T-cell (primary cell): ENCODE measurements at regions not wholly inside any gene's neighbourhood (a gene's known extent, or its start where the extent isn't known, plus 50 kb on each side); places are given as distances from the start of the nearest gene placed in this dataset.

ENCODE experiments used
- ATAC-seq, 4 experiments: fragments of 200-7000 bp in 3 of 4; fragments of 150-1000 bp in 1 of 4; cut with Tn5 transposase; replicated peaks in 1 of 4; 1 replicate in 3 of 4; 2 replicates in 1 of 4; pipeline ENCODE4 v1.10.0; 2021; ENCODE audit warnings: moderate library complexity in 3 of 4, mild to moderate bottlenecking in 2 of 4, moderate number of reproducible peaks in 1 of 4
- CTCF ChIA-PET, 2 donors: fragments of 300-600 bp; sonication (Branson Sonifier 250); formaldehyde crosslinking; loops; one replicate each; lab custom pipeline; 2022; ENCODE audit warnings: antibody characterized with exemption in 2 of 2; lab: Charles Lee
- POLR2A ChIA-PET, 2 donors: fragments of 300-600 bp; sonication (Branson Sonifier 250); formaldehyde crosslinking; loops; one replicate each; lab custom pipeline; 2022; ENCODE audit warnings: antibody characterized with exemption in 2 of 2; lab: Charles Lee
- DNase-seq, 35 experiments: peaks; one replicate each; pipeline versions ENCODE4 v3.0.0 to v3.0.0-alpha.2; 2013 to 2023
- H3K27ac ChIP-seq: one replicate; pipeline ENCODE4 v1.5.1; 2013; ENCODE audit warnings: low read length
- H3K27me3 ChIP-seq, 2 experiments: replicated peaks in 1 of 2; 1 replicate in 1 of 2; 2 replicates in 1 of 2; pipeline versions ENCODE4 v1.6.1 to v1.7.0; 2013; ENCODE audit warnings: low read length in 1 of 2, mixed read lengths in 1 of 2; ENCODE audit not compliant: control insufficient read depth in 2 of 2, insufficient read depth in 2 of 2; ENCODE audit errors: extremely low read depth in 1 of 2
- H3K36me3 ChIP-seq, 2 donors: 1 replicate in 1 of 2; 2 replicates in 1 of 2; pipeline versions ENCODE4 v1.6.1 to v1.7.0; 2013; ENCODE audit warnings: low read length in 1 of 2; ENCODE audit not compliant: control insufficient read depth in 2 of 2, insufficient read depth in 1 of 2; ENCODE audit errors: extremely low read depth in 1 of 2
- H3K4me1 ChIP-seq, 2 experiments: 1 replicate in 1 of 2; 2 replicates in 1 of 2; pipeline versions ENCODE4 v1.6.1 to v1.7.0; 2013; ENCODE audit warnings: low read length in 2 of 2, mixed read lengths in 1 of 2; ENCODE audit not compliant: insufficient read depth in 2 of 2, control insufficient read depth in 1 of 2; ENCODE audit errors: extremely low read depth in 1 of 2
- H3K4me3 ChIP-seq, 2 donors: 1 replicate in 1 of 2; 2 replicates in 1 of 2; pipeline versions ENCODE4 v1.5.1 to v1.7.0; 2013; ENCODE audit warnings: mild to moderate bottlenecking in 2 of 2, low read length in 1 of 2, moderate library complexity in 1 of 2; ENCODE audit not compliant: control insufficient read depth in 1 of 2; ENCODE audit errors: extremely low read depth in 1 of 2
- H3K9me3 ChIP-seq: 2 replicates; pipeline ENCODE4 v1.7.0; 2013
- H3K27ac Mint-ChIP-seq, 2 donors: one replicate each; pipeline ENCODE4 v1.8.0; 2020 to 2021; ENCODE audit warnings: mild to moderate bottlenecking in 2 of 2, mixed read lengths in 2 of 2
- H3K27me3 Mint-ChIP-seq, 2 donors: one replicate each; pipeline ENCODE4 v1.8.0; 2021 to 2022; ENCODE audit warnings: mixed read lengths in 2 of 2
- H3K36me3 Mint-ChIP-seq: one replicate; pipeline ENCODE4 v1.8.0; 2021; ENCODE audit warnings: mixed read lengths
- H3K4me1 Mint-ChIP-seq, 3 donors: one replicate each; pipeline ENCODE4 v1.8.0; 2020 to 2022; ENCODE audit warnings: mixed read lengths in 3 of 3, mild to moderate bottlenecking in 1 of 3
- H3K4me3 Mint-ChIP-seq, 3 donors: one replicate each; pipeline ENCODE4 v1.8.0; 2020 to 2022; ENCODE audit warnings: mild to moderate bottlenecking in 3 of 3, mixed read lengths in 3 of 3, moderate library complexity in 3 of 3
- H3K9me3 Mint-ChIP-seq, 3 donors: one replicate each; pipeline ENCODE4 v1.8.0; 2020 to 2022; ENCODE audit warnings: mixed read lengths in 3 of 3
- WGBS: methylation state at CpG from one replicate; pipeline ENCODE4 v1.1.5; 2013; ENCODE audit warnings: missing lambda C conversion rate; ENCODE audit not compliant: insufficient coverage; 5-methylcytosine and 5-hydroxymethylcytosine counted together

DNA sequence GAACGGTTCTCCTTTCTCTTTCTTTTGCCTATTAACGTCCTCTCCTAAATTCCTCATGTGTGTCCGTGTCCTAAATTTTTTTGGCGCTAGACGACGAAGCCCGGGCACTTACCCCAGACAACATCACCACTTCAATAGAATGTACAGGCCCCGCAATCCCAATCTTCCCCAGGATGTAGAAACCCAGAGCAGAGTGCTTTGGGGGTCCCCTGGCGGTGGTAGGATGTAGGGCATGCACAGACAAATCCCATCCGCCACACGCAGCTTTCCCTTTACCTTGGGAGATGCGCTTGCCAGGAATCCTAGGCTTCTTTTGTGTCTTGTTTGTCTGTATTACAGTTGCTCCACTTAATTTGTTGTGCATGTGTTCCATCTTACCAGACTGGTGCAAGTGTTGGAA, 417.3 kb upstream of the ARID1B start:
- Histone ChIP-seq H3K9me3 (no peaks in the 10 kb centered on the region), H3K36me3 (no peaks in the 10 kb centered on the region), H3K27ac (no peak overlapping the region), H3K4me3 (no peak overlapping the region), H3K4me1 (no peaks in the 10 kb centered on the region), H3K27me3 (peaks cover 0 to 3% of the 10 kb centered on the region in 2 experiments)
- CTCF ChIA-PET: no interaction called here
- H3K27ac Mint-ChIP-seq: no peak overlapping the region
- H3K9me3 Mint-ChIP-seq: peaks cover 0 to 11% (median 5%) of the 10 kb centered on the region in 3 donors
- H3K27me3 Mint-ChIP-seq: peaks cover 0 to 5% of the 10 kb centered on the region in 2 donors
- no peak for ATAC-seq
- no peaks in the 10 kb centered on the region for H3K4me1 Mint-ChIP-seq
- POLR2A ChIA-PET: no interaction called here
- peaks cover 29% of the 10 kb centered on the region for H3K36me3 Mint-ChIP-seq
- DNase-seq: no peak
- whole genome bisulfite sequencing: 95% methylated on average over 3 of the region's 12 CpGs
- H3K4me3 Mint-ChIP-seq: no peak overlapping the region

DNA sequence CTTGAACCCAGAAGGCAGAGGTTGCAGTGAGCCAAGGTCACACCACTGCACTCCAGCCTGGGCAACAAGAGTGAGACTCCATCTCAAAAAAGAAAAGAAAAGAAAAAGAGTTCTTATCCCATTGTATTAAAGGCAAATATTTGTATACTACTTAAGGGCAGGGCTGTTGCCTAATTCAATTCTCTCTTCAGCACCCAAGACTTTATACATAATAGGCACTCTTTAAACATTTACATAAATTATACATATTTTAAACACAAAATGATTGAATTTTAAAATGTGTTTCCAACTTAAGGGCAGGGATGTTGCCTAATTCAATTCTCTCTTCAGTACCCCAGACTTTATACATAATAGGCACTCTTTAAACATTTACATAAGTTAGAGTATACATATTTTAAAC, 424.3 kb upstream of the ARID1B start:
- Histone ChIP-seq H3K27me3 (peaks cover 0 to 5% of the 10 kb centered on the region in 2 experiments), H3K4me1 (no peaks in the 10 kb centered on the region), H3K27ac (no peak overlapping the region), H3K36me3 (no peaks in the 10 kb centered on the region), H3K9me3 (no peaks in the 10 kb centered on the region), H3K4me3 (no peak overlapping the region)
- H3K27me3 Mint-ChIP-seq: peaks cover 0 to 5% of the 10 kb centered on the region in 2 donors
- ATAC-seq (no peak), DNase-seq (no peak)
- H3K4me1 Mint-ChIP-seq: no peaks in the 10 kb centered on the region
- ChIA-PET POLR2A (no interaction called here), CTCF (no interaction called here)
- no peak overlapping the region for H3K4me3 Mint-ChIP-seq
- H3K36me3 Mint-ChIP-seq: peaks cover 19% of the 10 kb centered on the region
- no peak overlapping the region for H3K27ac Mint-ChIP-seq
- H3K9me3 Mint-ChIP-seq: peaks cover 0 to 6% (median 5%) of the 10 kb centered on the region in 3 donors

DNA sequence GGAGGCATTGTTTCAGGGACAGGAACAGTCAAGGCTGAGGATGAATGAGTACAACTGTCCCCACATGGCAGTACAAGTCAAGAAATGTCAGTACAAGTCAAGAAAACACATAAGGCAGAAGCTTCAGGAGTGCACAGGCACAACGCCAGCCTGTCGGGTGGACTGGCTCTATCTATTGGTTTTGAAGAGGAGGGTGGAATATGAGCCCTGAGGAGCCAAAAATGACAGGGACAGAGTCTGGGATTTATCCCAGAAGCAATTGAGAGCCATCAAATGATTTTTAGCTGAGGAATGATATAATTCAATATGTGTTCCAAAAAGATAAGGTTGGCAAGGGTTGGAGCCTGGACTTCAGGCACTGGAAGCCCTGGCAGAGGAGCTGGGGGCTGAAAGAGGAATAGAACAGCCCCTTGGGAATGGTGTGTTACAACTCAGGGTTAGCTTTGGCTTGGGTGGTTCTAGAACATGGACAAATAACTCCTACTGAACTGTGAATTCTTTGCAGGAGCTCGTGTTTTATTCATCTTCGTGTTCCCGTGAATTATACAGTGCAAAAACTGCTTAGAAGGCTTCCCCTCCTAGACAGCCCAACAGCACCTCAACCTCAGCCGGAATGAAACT, 425.7 kb upstream of the ARID1B start:
- Mint-ChIP-seq H3K9me3 (no peaks in the 10 kb centered on the region), H3K27me3 (no peaks in the 10 kb centered on the region), H3K4me3 (no peak overlapping the region), H3K27ac (no peak overlapping the region), H3K4me1 (no peaks in the 10 kb centered on the region), H3K36me3 (peaks cover 8% of the 10 kb centered on the region)
- DNase-seq (no peak), ATAC-seq (no peak)
- Histone ChIP-seq H3K4me1 (no peaks in the 10 kb centered on the region), H3K27me3 (peaks cover 0 to 5% of the 10 kb centered on the region in 2 experiments), H3K9me3 (no peaks in the 10 kb centered on the region), H3K36me3 (no peaks in the 10 kb centered on the region), H3K4me3 (no peak overlapping the region), H3K27ac (no peak overlapping the region)
- CTCF ChIA-PET: interaction anchor here in 1 of 2 donors (0.5 kb wide), 1 partner anchor 424 kb away, joined by 4 read pairs; no protein-coding TSS in a partner anchor
- 100% methylated on average over 3 of the region's 6 CpGs for WGBS
- POLR2A ChIA-PET: no interaction called here

- Histone ChIP-seq H3K4me1 (no peaks in the 10 kb centered on the region), H3K9me3 (no peaks in the 10 kb centered on the region), H3K27ac (no peak overlapping the region), H3K27me3 (peaks cover 0 to 5% of the 10 kb centered on the region in 2 experiments), H3K36me3 (no peaks in the 10 kb centered on the region), H3K4me3 (no peak overlapping the region)
- Mint-ChIP-seq H3K36me3 (peaks cover under 1% of the 10 kb centered on the region), H3K4me1 (peaks cover 0 to 6% (median 4%) of the 10 kb centered on the region in 3 donors), H3K27ac (no peak overlapping the region), H3K9me3 (no peaks in the 10 kb centered on the region), H3K27me3 (no peaks in the 10 kb centered on the region), H3K4me3 (no peak overlapping the region)
- no CpG with 5 or more reads among the region's 4 CpGs for WGBS
- DNase-seq (no peak), ATAC-seq (no peak)
- CTCF ChIA-PET: no interaction called here
- POLR2A ChIA-PET: no interaction called here
Observed at GRCh38 chr6:156350337-156350736, 426.8 kb upstream of the ARID1B start.

- H3K27ac ChIP-seq: no peak overlapping the region
- no peaks in the 10 kb centered on the region for H3K4me1 ChIP-seq
- H3K27ac Mint-ChIP-seq: no peak overlapping the region
- H3K36me3 ChIP-seq: no peaks in the 10 kb centered on the region
- ChIA-PET POLR2A (no interaction called here), CTCF (no interaction called here)
- DNase-seq (no peak), ATAC-seq (no peak)
- no peaks in the 10 kb centered on the region for H3K9me3 Mint-ChIP-seq
- no peaks in the 10 kb centered on the region for H3K36me3 Mint-ChIP-seq
- no peaks in the 10 kb centered on the region for H3K9me3 ChIP-seq
- no peaks in the 10 kb centered on the region for H3K27me3 Mint-ChIP-seq
- H3K4me3 ChIP-seq: no peak overlapping the region
- no peak overlapping the region for H3K4me3 Mint-ChIP-seq
- 72% methylated on average over 2 of the region's 2 CpGs for WGBS
- peaks cover 0 to 5% of the 10 kb centered on the region in 2 experiments for H3K27me3 ChIP-seq
- peaks cover 0 to 6% (median 4%) of the 10 kb centered on the region in 3 donors for H3K4me1 Mint-ChIP-seq
Observed at GRCh38 chr6:156348849-156349248, 428.3 kb upstream of the ARID1B start.

GRCh38 chr6:156348424-156348823, 428.8 kb upstream of the ARID1B start:
- WGBS: no CpG with 5 or more reads among the region's 4 CpGs
- Mint-ChIP-seq H3K4me1 (peaks cover 0 to 6% (median 4%) of the 10 kb centered on the region in 3 donors), H3K4me3 (no peak overlapping the region), H3K27ac (no peak overlapping the region), H3K27me3 (no peaks in the 10 kb centered on the region), H3K36me3 (no peaks in the 10 kb centered on the region), H3K9me3 (no peaks in the 10 kb centered on the region)
- ATAC-seq (no peak), DNase-seq (no peak)
- peaks cover 0 to 5% of the 10 kb centered on the region in 2 experiments for H3K27me3 ChIP-seq
- CTCF ChIA-PET: no interaction called here
- H3K36me3 ChIP-seq: no peaks in the 10 kb centered on the region
- POLR2A ChIA-PET: no interaction called here
- no peak overlapping the region for H3K4me3 ChIP-seq
- H3K27ac ChIP-seq: no peak overlapping the region
- H3K4me1 ChIP-seq: no peaks in the 10 kb centered on the region
- no peaks in the 10 kb centered on the region for H3K9me3 ChIP-seq

DNA sequence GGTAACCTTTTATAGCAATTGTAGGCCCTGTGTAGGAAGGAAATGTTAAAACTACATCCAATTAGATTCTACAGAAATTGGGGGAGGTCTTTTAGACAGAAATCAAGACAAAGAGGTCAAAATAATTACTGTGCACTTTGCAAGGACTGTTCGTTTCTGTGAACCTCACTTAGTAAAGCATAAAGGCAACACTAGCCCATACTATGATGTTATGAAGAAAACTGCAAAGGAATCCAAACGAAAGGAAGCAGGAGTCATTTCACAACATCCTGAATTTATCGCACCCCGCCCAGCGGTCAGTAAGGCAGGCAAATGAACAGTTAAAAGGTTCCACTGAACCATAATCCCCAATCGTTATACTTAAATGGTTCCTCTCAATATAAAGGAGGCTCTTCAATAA, 429.5 kb upstream of the ARID1B start:
- Histone ChIP-seq H3K27ac (no peak overlapping the region), H3K27me3 (peaks cover 0 to 5% of the 10 kb centered on the region in 2 experiments), H3K4me1 (no peaks in the 10 kb centered on the region), H3K9me3 (no peaks in the 10 kb centered on the region), H3K36me3 (no peaks in the 10 kb centered on the region), H3K4me3 (no peak overlapping the region)
- Mint-ChIP-seq H3K4me1 (peaks cover 0 to 6% (median 4%) of the 10 kb centered on the region in 3 donors), H3K9me3 (no peaks in the 10 kb centered on the region), H3K36me3 (no peaks in the 10 kb centered on the region), H3K4me3 (no peak overlapping the region), H3K27me3 (no peaks in the 10 kb centered on the region), H3K27ac (no peak overlapping the region)
- ATAC-seq (no peak), DNase-seq (no peak)
- CTCF ChIA-PET: no interaction called here
- WGBS: 100% methylated on average over 2 of the region's 6 CpGs
- POLR2A ChIA-PET: no interaction called here
